Stomach (tissue), 8 donors: ENCODE measurements at regions not wholly inside any gene's neighbourhood (a gene's known extent, or its start where the extent isn't known, plus 50 kb on each side); places are given as distances from the start of the nearest gene placed in this dataset.
"Not testable (repeated sequence)": the region's sequence is repeated elsewhere in the genome, so short reads cannot be mapped to it uniquely, and the experiment has no call there.

Experiments used
- DNase-seq, 2 donors: peaks; one replicate each; pipeline versions ENCODE4 v3.0.0 to v3.0.0-alpha.2; 2013 to 2019
- H3K27ac ChIP-seq, 5 donors: fragments of 200-600 bp in 4 of 5; sonication (generic) in 4 of 5; one replicate each; pipeline ENCODE4 v1.5.1; 2013 to 2019; ENCODE audit warnings: mild to moderate bottlenecking in 1 of 5, moderate library complexity in 1 of 5
- H3K27me3 ChIP-seq, 3 donors: fragments of 200-600 bp; sonication (generic); one replicate each; pipeline ENCODE4 v1.5.1; 2017 to 2019; ENCODE audit warnings: mixed run types in 1 of 3
- H3K36me3 ChIP-seq, 4 donors: fragments of 200-600 bp; sonication (generic); 1 replicate in 3 of 4; 2 replicates in 1 of 4; pipeline ENCODE4 v1.5.1; 2016 to 2019
- H3K4me1 ChIP-seq, 4 donors: fragments of 200-600 bp; sonication (generic); one replicate each; pipeline ENCODE4 v1.5.1; 2016 to 2019
- H3K4me3 ChIP-seq, 4 donors: fragments of 200-600 bp; sonication (generic) in 3 of 4; one replicate each; pipeline ENCODE4 v1.5.1; 2016 to 2019; ENCODE audit warnings: mild to moderate bottlenecking in 1 of 4
- H3K9me3 ChIP-seq, 4 donors: fragments of 200-600 bp; sonication (generic); one replicate each; pipeline ENCODE4 v1.5.1; 2016 to 2019
- CTCF ChIP-seq, 7 experiments: fragments of 450-650 bp in 4 of 7; fragments of 200-600 bp in 3 of 7; sonication (generic) in 3 of 7; IDR thresholded peaks; one replicate each; pipeline ENCODE4 v1.5.1; 2016 to 2019; ENCODE audit warnings: antibody characterized with exemption in 7 of 7, control low read depth in 2 of 7, mild to moderate bottlenecking in 1 of 7
- EP300 ChIP-seq: sonication (generic); formaldehyde crosslinking; IDR thresholded peaks from one replicate; pipeline ENCODE4 v1.6.1; 2017; ENCODE audit warnings: antibody characterized with exemption
- POLR2A ChIP-seq, 4 donors: fragments of 450-650 bp; IDR thresholded peaks; one replicate each; pipeline ENCODE4 v1.6.1; 2016; ENCODE audit warnings: antibody characterized with exemption in 4 of 4, control low read depth in 2 of 4, mild to moderate bottlenecking in 1 of 4, moderate library complexity in 1 of 4
- POLR2AphosphoS5 ChIP-seq, 3 donors: sonication (generic); formaldehyde crosslinking; IDR thresholded peaks; one replicate each; pipeline ENCODE4 v1.6.1; 2016; ENCODE audit warnings: antibody characterized with exemption in 3 of 3
- WGBS, 5 donors: extraction: QIAGEN DNeasy Blood & Tissue Kit in 3 of 5; methylation state at CpG; one replicate each; pipeline versions ENCODE4 v1.1.5 to v1.1.7; 2013 to 2018; 5-methylcytosine and 5-hydroxymethylcytosine counted together
- intact Hi-C: fragments of 100-400 bp; cut with DNase I; formaldehyde crosslinking; loops from one replicate; pipeline ENCODE4 v1.15.1; 2023; ENCODE audit warnings: low total_unique reads
- donor health status: healthy with polysubstance abuse.
- donor health status: Bipolar disorder and iron deficiency.
- donor health status: healthy.

- no peak overlapping the region for H3K4me3 ChIP-seq
- no peak overlapping the region for H3K27ac ChIP-seq
- H3K36me3 ChIP-seq: no peaks in the 10 kb centered on the region
- no peaks in the 10 kb centered on the region for H3K27me3 ChIP-seq
- DNase-seq: peak in 1 of 2 donors; percentile 4
- WGBS, 5 donors: 19 to 36% (median 28%) methylated on average over 4 of the region's 4 CpGs
- TF ChIP-seq POLR2A (IDR thresholded peaks at IDR 0.05): no peak
- no peak for TF ChIP-seq EP300
- TF ChIP-seq CTCF (IDR thresholded peaks at IDR 0.05): no peak
- no peak for TF ChIP-seq POLR2AphosphoS5 (IDR thresholded peaks at IDR 0.05)
- intact Hi-C loops: no loop called here
- H3K9me3 ChIP-seq: no peaks in the 10 kb centered on the region
- H3K4me1 ChIP-seq: peaks cover 0 to 8% (median 3%) of the 10 kb centered on the region in 4 donors
These were observed 451.5 kb upstream of the NECTIN3 start for GRCh38 chr3:110620118-110620517.

- peaks cover 0 to 15% (median 0%) of the 10 kb centered on the region in 4 donors for H3K4me1 ChIP-seq
- 11 to 31% (median 18%) methylated on average over 1 of the region's 1 CpG for WGBS, 5 donors
- no peaks in the 10 kb centered on the region for H3K36me3 ChIP-seq
- H3K9me3 ChIP-seq: no peaks in the 10 kb centered on the region
- TF ChIP-seq CTCF (IDR thresholded peaks at IDR 0.05): no peak
- TF ChIP-seq POLR2A (IDR thresholded peaks at IDR 0.05): no peak
- no peak for TF ChIP-seq EP300
- TF ChIP-seq POLR2AphosphoS5 (IDR thresholded peaks at IDR 0.05): no peak
- intact Hi-C loops: no loop called here
- H3K4me3 ChIP-seq: no peak overlapping the region
- H3K27me3 ChIP-seq: no peaks in the 10 kb centered on the region
- H3K27ac ChIP-seq: no peak overlapping the region
- DNase-seq: no peak
These were observed 448.0 kb upstream of the NECTIN3 start for GRCh38 chr3:110623571-110623970.

- no peaks in the 10 kb centered on the region for H3K9me3 ChIP-seq
- no peaks in the 10 kb centered on the region for H3K36me3 ChIP-seq
- peaks cover 0 to 15% (median 0%) of the 10 kb centered on the region in 4 donors for H3K4me1 ChIP-seq
- intact Hi-C loops: no loop called here
- 37 to 42% (median 38%) methylated on average over 3 of the region's 3 CpGs for WGBS, 5 donors
- DNase-seq: peak in 1 of 2 donors; percentile 15
- no peak for TF ChIP-seq CTCF (IDR thresholded peaks at IDR 0.05)
- no peak for TF ChIP-seq POLR2A (IDR thresholded peaks at IDR 0.05)
- TF ChIP-seq POLR2AphosphoS5 (IDR thresholded peaks at IDR 0.05): no peak
- TF ChIP-seq EP300: no peak
- H3K27me3 ChIP-seq: no peaks in the 10 kb centered on the region
- peak overlapping the region in 3 of 5 donors; percentile 25 to 68 (median 26) for H3K27ac ChIP-seq
- H3K4me3 ChIP-seq: no peak overlapping the region
These were observed 447.0 kb upstream of the NECTIN3 start for GRCh38 chr3:110624576-110624975.

GRCh38 chr3:110625201-110625747 lies 446.3 kb upstream of the NECTIN3 start:
- intact Hi-C loops: no loop called here
- peak in 1 of 2 donors; percentile 56 for DNase-seq
- WGBS, 5 donors: 20 to 47% (median 30%) methylated on average over 4 of the region's 4 CpGs
- no peaks in the 10 kb centered on the region for H3K36me3 ChIP-seq
- H3K4me1 ChIP-seq: peaks cover 0 to 15% (median 0%) of the 10 kb centered on the region in 4 donors
- H3K27me3 ChIP-seq: no peaks in the 10 kb centered on the region
- TF ChIP-seq POLR2AphosphoS5 (IDR thresholded peaks at IDR 0.05): no peak
- no peak for TF ChIP-seq EP300
- no peak for TF ChIP-seq POLR2A (IDR thresholded peaks at IDR 0.05)
- no peak for TF ChIP-seq CTCF (IDR thresholded peaks at IDR 0.05)
- peak overlapping the region in 4 of 5 donors; percentile 25 to 68 (median 34) for H3K27ac ChIP-seq
- no peaks in the 10 kb centered on the region for H3K9me3 ChIP-seq
- H3K4me3 ChIP-seq: no peak overlapping the region

- WGBS, 5 donors: 81 to 93% (median 92%) methylated on average over 5 of the region's 5 CpGs
These were observed 444.9 kb upstream of the NECTIN3 start for GRCh38 chr3:110626652-110627111.

More at GRCh38 chr3:110626652-110627111, 444.9 kb upstream of the NECTIN3 start:
- H3K27me3 ChIP-seq, H3K9me3 ChIP-seq, H3K36me3 ChIP-seq, H3K4me3 ChIP-seq, DNase-seq, intact Hi-C loops, H3K27ac ChIP-seq: not testable (repeated sequence)
- H3K4me1 ChIP-seq: peaks cover 0 to 15% (median 0%) of the 10 kb centered on the region in 4 donors
